WTC11 (cell line): ENCODE measurements at regions not wholly inside any gene's neighbourhood (a gene's known extent, or its start where the extent isn't known, plus 50 kb on each side); places are given as distances from the start of the nearest gene placed in this dataset.

Experiments used
- CTCF ChIP-seq: fragments of 200-600 bp; IDR thresholded peaks from 2 replicates; pipeline ENCODE4 v1.8.0; 2022; ENCODE audit warnings: antibody characterized with exemption
- JUN ChIP-seq: sonication (generic); formaldehyde crosslinking; IDR thresholded peaks from 2 replicates; pipeline ENCODE4 v1.8.0; 2023; ENCODE audit warnings: mild to moderate bottlenecking, missing genetic modification reagents
- KAT7 ChIP-seq: sonication (generic); formaldehyde crosslinking; IDR thresholded peaks from 2 replicates; pipeline ENCODE4 v1.8.1; 2023; ENCODE audit warnings: missing genetic modification reagents, mild to moderate bottlenecking, borderline replicate concordance
- MYBL2 ChIP-seq: sonication (generic); formaldehyde crosslinking; IDR thresholded peaks from 2 replicates; pipeline ENCODE4 v1.8.1; 2023; ENCODE audit warnings: mild to moderate bottlenecking, moderate library complexity, missing genetic modification reagents
- NFYB ChIP-seq: sonication (generic); formaldehyde crosslinking; conservative IDR thresholded peaks from 2 replicates; pipeline ENCODE4 v1.8.0; 2022; ENCODE audit warnings: low read depth, missing genetic modification reagents
- NR1H2 ChIP-seq: sonication (generic); formaldehyde crosslinking; IDR thresholded peaks from 2 replicates; pipeline ENCODE4 v1.9.0; 2021; ENCODE audit warnings: mild to moderate bottlenecking, moderate library complexity, missing genetic modification reagents
- NR2C2 ChIP-seq: sonication (generic); formaldehyde crosslinking; IDR thresholded peaks from 2 replicates; pipeline ENCODE4 v1.8.0; 2022; ENCODE audit warnings: mild to moderate bottlenecking, missing genetic modification reagents
- TCF7 ChIP-seq: sonication (generic); formaldehyde crosslinking; IDR thresholded peaks from 2 replicates; pipeline ENCODE4 v1.8.0; 2022; ENCODE audit warnings: mild to moderate bottlenecking, low read depth, missing genetic modification reagents, moderate library complexity
- TF ChIP-seq, protein P1 (sequence below): sonication (generic); formaldehyde crosslinking; IDR thresholded peaks from 2 replicates; pipeline ENCODE4 v1.8.0; 2022; ENCODE audit warnings: mild to moderate bottlenecking, missing genetic modification reagents

DNA sequence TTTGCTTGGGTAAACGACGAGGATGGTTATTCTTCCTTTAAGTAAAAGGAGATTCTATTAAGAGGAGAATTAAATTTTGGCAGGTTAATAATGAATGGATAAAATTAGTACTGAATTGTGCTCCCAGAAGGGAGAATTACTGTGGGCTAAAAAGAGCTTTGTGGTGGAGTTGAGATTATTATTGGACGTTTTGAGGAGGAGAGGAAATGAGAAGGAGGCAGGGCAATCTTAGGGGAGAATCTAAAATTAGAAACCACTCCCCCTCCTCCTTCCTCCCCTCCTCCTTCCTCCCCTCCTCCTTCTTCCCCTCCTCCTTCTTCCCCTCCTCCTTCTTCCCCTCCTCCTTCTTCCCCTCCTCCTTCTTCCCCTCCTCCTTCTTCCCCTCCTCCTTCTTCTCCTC lies 331.8 kb downstream of the PRL start:
- no peak for TF ChIP-seq CTCF
- TF ChIP-seq MYBL2 (CRISPR knock-in tag) = no peak
- TF ChIP-seq NFYB (CRISPR knock-in tag) = no peak
- no peak for TF ChIP-seq NR2C2
- no peak for TF ChIP-seq KAT7 (CRISPR knock-in tag)
- no peak for TF ChIP-seq JUN
- TF ChIP-seq NR1H2 (CRISPR knock-in tag) = no peak
- TF ChIP-seq, protein P1, sequence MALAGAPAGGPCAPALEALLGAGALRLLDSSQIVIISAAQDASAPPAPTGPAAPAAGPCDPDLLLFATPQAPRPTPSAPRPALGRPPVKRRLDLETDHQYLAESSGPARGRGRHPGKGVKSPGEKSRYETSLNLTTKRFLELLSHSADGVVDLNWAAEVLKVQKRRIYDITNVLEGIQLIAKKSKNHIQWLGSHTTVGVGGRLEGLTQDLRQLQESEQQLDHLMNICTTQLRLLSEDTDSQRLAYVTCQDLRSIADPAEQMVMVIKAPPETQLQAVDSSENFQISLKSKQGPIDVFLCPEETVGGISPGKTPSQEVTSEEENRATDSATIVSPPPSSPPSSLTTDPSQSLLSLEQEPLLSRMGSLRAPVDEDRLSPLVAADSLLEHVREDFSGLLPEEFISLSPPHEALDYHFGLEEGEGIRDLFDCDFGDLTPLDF (CRISPR knock-in tag) = no peak
- TF ChIP-seq TCF7 = no peak
